ENCODE measurements at regions not wholly inside any gene's neighbourhood (a gene's known extent, or its start where the extent isn't known, plus 50 kb on each side); places are given as distances from the start of the nearest gene placed in this dataset.
A peak's percentile ranks its signal among the peaks of the same experiment; 100 is the strongest.

- H3K36me3 ChIP-seq (replicated peaks in 1 of 2; ENCODE audit: control insufficient read depth in 1 of 2, insufficient read depth in 2 of 2, low read length in 2 of 2) = no peaks in the 10 kb centered on the region
- DNase-seq = no peak
- H2AFZ ChIP-seq (ENCODE audit: insufficient read depth, low read depth, low read length, poor library complexity, severe bottlenecking) = no peak overlapping the region
- no peak overlapping the region for H3K4me2 ChIP-seq (replicated peaks; ENCODE audit: extremely low read depth, low read length, poor library complexity, severe bottlenecking)
- Mint-ChIP-seq H3K9me3 (peaks cover 0 to 2% (median 0%) of the 10 kb centered on the region in 7 donors), H3K27ac (no peak overlapping the region), H3K4me1 (peaks cover 14% of the 10 kb centered on the region), H3K4me3 (no peak overlapping the region), H3K36me3 (no peaks in the 10 kb centered on the region), H3K27me3 (ENCODE audit: low read depth in 3 of 3) (no peaks in the 10 kb centered on the region)
- H3K27ac ChIP-seq (ENCODE audit: low read depth in 1 of 2, low read length in 2 of 2) = no peak overlapping the region
- no peaks in the 10 kb centered on the region for H4K20me1 ChIP-seq (ENCODE audit: insufficient read depth, low read length)
- peaks cover 11 to 17% of the 10 kb centered on the region in 2 donors for H3K4me1 ChIP-seq (ENCODE audit: control insufficient read depth in 1 of 2, insufficient read depth in 2 of 2, low read length in 2 of 2)
- TF ChIP-seq CTCF (IDR thresholded peaks at IDR 0.05) = no peak
- H3K9ac ChIP-seq (ENCODE audit: insufficient read depth, low read length, poor library complexity, severe bottlenecking) = no peak overlapping the region
- H3K9me3 ChIP-seq (replicated peaks in 1 of 2; ENCODE audit: control insufficient read depth in 1 of 2, insufficient read depth in 1 of 2, low read length in 2 of 2) = no peaks in the 10 kb centered on the region
- intact Hi-C loops (cut with micrococcal nuclease) = no loop called here
- H3K27me3 ChIP-seq (ENCODE audit: control insufficient read depth in 2 of 2, insufficient read depth in 2 of 2, low read length in 2 of 2) = no peaks in the 10 kb centered on the region
- no peak overlapping the region for H3K4me3 ChIP-seq (replicated peaks in 1 of 3; ENCODE audit: low read depth in 2 of 3, low read length in 3 of 3)
- 100% methylated on average over 1 of the region's 3 CpGs for WGBS (ENCODE audit: insufficient coverage)
- H3K79me2 ChIP-seq (ENCODE audit: insufficient read depth, low read length) = no peaks in the 10 kb centered on the region
Observed at GRCh38 chr12:45553204-45553603, 176.3 kb upstream of the ARID2 start.

GRCh38 chr12:45557016-45557415 lies 172.5 kb upstream of the ARID2 start:
- no peaks in the 10 kb centered on the region for H3K79me2 ChIP-seq (ENCODE audit: insufficient read depth, low read length)
- no peak overlapping the region for H3K9ac ChIP-seq (ENCODE audit: insufficient read depth, low read length, poor library complexity, severe bottlenecking)
- Mint-ChIP-seq H3K36me3 (no peaks in the 10 kb centered on the region), H3K27me3 (ENCODE audit: low read depth in 3 of 3) (no peaks in the 10 kb centered on the region), H3K9me3 (peaks cover 0 to 4% (median 2%) of the 10 kb centered on the region in 7 donors), H3K4me1 (peaks cover 16% of the 10 kb centered on the region), H3K4me3 (no peak overlapping the region), H3K27ac (peak overlapping the region in 6 of 7 donors; percentile 55 to 91 (median 83))
- no peaks in the 10 kb centered on the region for H4K20me1 ChIP-seq (ENCODE audit: insufficient read depth, low read length)
- H3K4me1 ChIP-seq (ENCODE audit: control insufficient read depth in 1 of 2, insufficient read depth in 2 of 2, low read length in 2 of 2) = peaks cover 11 to 17% of the 10 kb centered on the region in 2 donors
- H3K27me3 ChIP-seq (ENCODE audit: control insufficient read depth in 2 of 2, insufficient read depth in 2 of 2, low read length in 2 of 2) = no peaks in the 10 kb centered on the region
- H3K4me3 ChIP-seq (replicated peaks in 1 of 3; ENCODE audit: low read depth in 2 of 3, low read length in 3 of 3) = no peak overlapping the region
- intact Hi-C loops (cut with micrococcal nuclease) = no loop called here
- peak overlapping the region in 1 of 2 donors; percentile 42 for H3K27ac ChIP-seq (ENCODE audit: low read depth in 1 of 2, low read length in 2 of 2)
- peak overlapping the region; percentile 18 for H3K4me2 ChIP-seq (replicated peaks; ENCODE audit: extremely low read depth, low read length, poor library complexity, severe bottlenecking)
- no peaks in the 10 kb centered on the region for H3K36me3 ChIP-seq (replicated peaks in 1 of 2; ENCODE audit: control insufficient read depth in 1 of 2, insufficient read depth in 2 of 2, low read length in 2 of 2)
- H3K9me3 ChIP-seq (replicated peaks in 1 of 2; ENCODE audit: control insufficient read depth in 1 of 2, insufficient read depth in 1 of 2, low read length in 2 of 2) = no peaks in the 10 kb centered on the region
- no peak overlapping the region for H2AFZ ChIP-seq (ENCODE audit: insufficient read depth, low read depth, low read length, poor library complexity, severe bottlenecking)
- no peak for TF ChIP-seq CTCF (IDR thresholded peaks at IDR 0.05)
- DNase-seq = peak; percentile 71 to 79 (median 75)

Data from CD14-positive monocyte (primary cell).